Ascending aorta (tissue), 2 donors: ENCODE measurements at regions not wholly inside any gene's neighbourhood (a gene's known extent, or its start where the extent isn't known, plus 50 kb on each side); places are given as distances from the start of the nearest gene placed in this dataset.

Experiments
- DNase-seq, 2 donors: peaks; one replicate each; pipeline ENCODE4 v3.0.0-alpha.2; 2019; ENCODE audit warnings: low spot score in 2 of 2
- H3K27ac ChIP-seq, 2 donors: fragments of 200-600 bp; sonication (generic); one replicate each; pipeline ENCODE4 v1.5.1; 2016 to 2017; ENCODE audit warnings: mild to moderate bottlenecking in 1 of 2
- H3K27me3 ChIP-seq: fragments of 200-600 bp; sonication (generic); one replicate; pipeline ENCODE4 v1.5.1; 2017
- H3K36me3 ChIP-seq, 2 donors: fragments of 200-600 bp; sonication (generic); one replicate each; pipeline ENCODE4 v1.5.1; 2016
- H3K4me1 ChIP-seq, 2 donors: fragments of 200-600 bp; sonication (generic); one replicate each; pipeline ENCODE4 v1.5.1; 2016 to 2017; ENCODE audit warnings: mild to moderate bottlenecking in 1 of 2
- H3K4me3 ChIP-seq, 2 donors: fragments of 200-600 bp; sonication (generic); one replicate each; pipeline ENCODE4 v1.5.1; 2016 to 2017; ENCODE audit warnings: mild to moderate bottlenecking in 1 of 2
- H3K9me3 ChIP-seq, 2 donors: fragments of 200-600 bp; sonication (generic); one replicate each; pipeline ENCODE4 v1.5.1; 2016
- intact Hi-C: fragments of 100-400 bp; cut with DNase I; formaldehyde crosslinking; loops from one replicate; pipeline ENCODE4 v1.15.1; 2023
- TF ChIP-seq, protein P1 (sequence below), 3 experiments: fragments of 200-600 bp in 2 of 3; fragments of 450-650 bp in 1 of 3; sonication (generic) in 2 of 3; IDR thresholded peaks; one replicate each; pipeline ENCODE4 v1.5.1; 2016 to 2019; ENCODE audit warnings: antibody characterized with exemption in 3 of 3, mild to moderate bottlenecking in 1 of 3, moderate library complexity in 1 of 3

GRCh38 chr1:191343816-191344215 lies 814.4 kb upstream of the RGS18 start:
- H3K4me1 ChIP-seq, result no peaks in the 10 kb centered on the region
- no peak for DNase-seq
- H3K9me3 ChIP-seq, result no peaks in the 10 kb centered on the region
- no peak overlapping the region for H3K4me3 ChIP-seq
- TF ChIP-seq, protein P1, sequence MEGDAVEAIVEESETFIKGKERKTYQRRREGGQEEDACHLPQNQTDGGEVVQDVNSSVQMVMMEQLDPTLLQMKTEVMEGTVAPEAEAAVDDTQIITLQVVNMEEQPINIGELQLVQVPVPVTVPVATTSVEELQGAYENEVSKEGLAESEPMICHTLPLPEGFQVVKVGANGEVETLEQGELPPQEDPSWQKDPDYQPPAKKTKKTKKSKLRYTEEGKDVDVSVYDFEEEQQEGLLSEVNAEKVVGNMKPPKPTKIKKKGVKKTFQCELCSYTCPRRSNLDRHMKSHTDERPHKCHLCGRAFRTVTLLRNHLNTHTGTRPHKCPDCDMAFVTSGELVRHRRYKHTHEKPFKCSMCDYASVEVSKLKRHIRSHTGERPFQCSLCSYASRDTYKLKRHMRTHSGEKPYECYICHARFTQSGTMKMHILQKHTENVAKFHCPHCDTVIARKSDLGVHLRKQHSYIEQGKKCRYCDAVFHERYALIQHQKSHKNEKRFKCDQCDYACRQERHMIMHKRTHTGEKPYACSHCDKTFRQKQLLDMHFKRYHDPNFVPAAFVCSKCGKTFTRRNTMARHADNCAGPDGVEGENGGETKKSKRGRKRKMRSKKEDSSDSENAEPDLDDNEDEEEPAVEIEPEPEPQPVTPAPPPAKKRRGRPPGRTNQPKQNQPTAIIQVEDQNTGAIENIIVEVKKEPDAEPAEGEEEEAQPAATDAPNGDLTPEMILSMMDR (IDR thresholded peaks at IDR 0.05), result no peak
- H3K36me3 ChIP-seq, result no peaks in the 10 kb centered on the region
- no peak overlapping the region for H3K27ac ChIP-seq
- intact Hi-C loops, result no loop called here
- no peaks in the 10 kb centered on the region for H3K27me3 ChIP-seq

GRCh38 chr1:191346381-191346780 lies 811.9 kb upstream of the RGS18 start:
- Histone ChIP-seq H3K4me3 (no peak overlapping the region), H3K9me3 (no peaks in the 10 kb centered on the region), H3K27ac (no peak overlapping the region), H3K4me1 (no peaks in the 10 kb centered on the region), H3K27me3 (no peaks in the 10 kb centered on the region), H3K36me3 (no peaks in the 10 kb centered on the region)
- DNase-seq, result no peak
- TF ChIP-seq, protein P1 (IDR thresholded peaks at IDR 0.05), result no peak
- intact Hi-C loops, result no loop called here

- Histone ChIP-seq H3K4me1 (no peaks in the 10 kb centered on the region), H3K9me3 (no peaks in the 10 kb centered on the region), H3K4me3 (no peak overlapping the region), H3K27me3 (no peaks in the 10 kb centered on the region), H3K27ac (no peak overlapping the region), H3K36me3 (no peaks in the 10 kb centered on the region)
- TF ChIP-seq, protein P1 (IDR thresholded peaks at IDR 0.05), result no peak
- no peak for DNase-seq
- intact Hi-C loops, result no loop called here
Measured at GRCh38 chr1:191348328-191348727, 809.9 kb upstream of the RGS18 start.

- no peaks in the 10 kb centered on the region for H3K27me3 ChIP-seq
- H3K4me1 ChIP-seq, result no peaks in the 10 kb centered on the region
- H3K27ac ChIP-seq, result no peak overlapping the region
- intact Hi-C loops, result no loop called here
- TF ChIP-seq, protein P1 (IDR thresholded peaks at IDR 0.05), result no peak
- no peak overlapping the region for H3K4me3 ChIP-seq
- no peaks in the 10 kb centered on the region for H3K9me3 ChIP-seq
- DNase-seq, result no peak
- no peaks in the 10 kb centered on the region for H3K36me3 ChIP-seq
Measured at GRCh38 chr1:191350938-191351337, 807.3 kb upstream of the RGS18 start.

GRCh38 chr1:191358724-191359123 lies 799.5 kb upstream of the RGS18 start:
- H3K27me3 ChIP-seq, result no peaks in the 10 kb centered on the region
- no peaks in the 10 kb centered on the region for H3K4me1 ChIP-seq
- H3K4me3 ChIP-seq, result no peak overlapping the region
- TF ChIP-seq, protein P1 (IDR thresholded peaks at IDR 0.05), result no peak
- H3K27ac ChIP-seq, result no peak overlapping the region
- no peaks in the 10 kb centered on the region for H3K36me3 ChIP-seq
- intact Hi-C loops, result no loop called here
- no peak for DNase-seq
- H3K9me3 ChIP-seq, result no peaks in the 10 kb centered on the region

- Histone ChIP-seq H3K4me3 (no peak overlapping the region), H3K27ac (no peak overlapping the region), H3K36me3 (no peaks in the 10 kb centered on the region), H3K27me3 (no peaks in the 10 kb centered on the region), H3K9me3 (no peaks in the 10 kb centered on the region), H3K4me1 (no peaks in the 10 kb centered on the region)
- TF ChIP-seq, protein P1 (IDR thresholded peaks at IDR 0.05), result no peak
- no peak for DNase-seq
- intact Hi-C loops, result no loop called here
Measured at GRCh38 chr1:191366686-191367085, 791.6 kb upstream of the RGS18 start.
